GM19328 (cell line): ENCODE measurements at regions not wholly inside any gene's neighbourhood (a gene's known extent, or its start where the extent isn't known, plus 50 kb on each side); places are given as distances from the start of the nearest gene placed in this dataset.

Source experiments
- ATAC-seq: cut with Tn5 transposase; IDR thresholded peaks from one replicate; pipeline ENCODE4 v1.9.1; 2021; ENCODE audit warnings: mild to moderate bottlenecking, moderate library complexity; ENCODE audit not compliant: unreplicated experiment

DNA sequence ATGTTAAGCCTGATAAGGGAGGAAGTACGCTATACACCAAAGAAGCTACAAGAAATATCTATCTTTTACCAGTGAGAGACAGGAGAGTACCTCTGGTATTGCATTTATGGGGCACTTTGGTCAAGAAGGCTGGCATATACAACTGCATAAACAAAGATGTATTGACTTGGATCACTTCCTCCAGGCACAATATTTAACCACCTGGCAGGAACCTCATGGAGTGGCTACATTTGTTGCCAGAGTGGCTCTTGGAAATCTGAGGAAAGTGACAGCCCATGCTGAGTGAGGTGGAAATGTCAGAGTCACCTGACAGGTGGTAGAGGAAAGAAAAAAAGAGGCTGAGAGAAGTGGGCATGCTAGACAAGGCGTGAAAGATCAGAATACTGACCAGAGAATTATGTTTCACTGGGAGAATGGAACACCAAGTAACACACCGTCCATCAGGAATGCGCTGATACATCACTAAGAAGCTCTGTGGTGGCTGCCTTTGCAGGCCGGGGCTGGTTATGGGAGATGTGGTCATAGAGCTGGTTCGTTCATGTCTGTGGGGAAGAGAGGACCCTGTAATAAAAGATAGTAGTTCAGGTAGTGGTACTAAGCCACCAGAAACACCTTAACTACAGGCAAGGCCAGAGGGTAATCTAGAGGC is 61.4 kb upstream of the UFL1 start:
- ATAC-seq: no peak

DNA sequence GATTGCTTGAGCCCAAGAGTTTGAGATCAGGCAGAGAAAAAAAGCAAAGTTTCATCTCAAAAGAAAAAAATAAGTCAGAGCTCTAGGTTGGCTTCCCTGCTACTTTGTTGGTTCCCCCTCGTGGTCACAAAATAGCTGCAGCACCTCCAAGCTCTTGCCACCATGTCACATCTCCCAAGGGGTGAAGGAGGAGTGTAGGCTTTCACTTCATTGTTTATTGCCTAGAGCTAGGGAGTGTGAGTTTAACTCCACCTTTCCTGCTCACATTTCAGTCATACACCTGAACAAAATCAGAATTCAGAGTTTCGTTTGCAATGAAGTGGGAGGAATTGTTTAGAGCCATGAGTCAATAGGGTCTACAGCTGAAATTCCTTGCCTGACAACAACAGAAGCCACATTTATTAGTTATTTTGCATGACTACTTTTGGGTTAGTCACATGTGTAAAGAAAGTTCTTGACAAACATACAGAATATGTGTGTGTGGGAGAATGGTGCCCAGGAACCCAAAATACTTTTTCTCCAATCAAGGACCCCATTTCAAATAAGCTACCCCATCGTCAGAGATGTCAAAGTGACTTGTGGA is 56.2 kb upstream of the UFL1 start:
- no peak for ATAC-seq

DNA sequence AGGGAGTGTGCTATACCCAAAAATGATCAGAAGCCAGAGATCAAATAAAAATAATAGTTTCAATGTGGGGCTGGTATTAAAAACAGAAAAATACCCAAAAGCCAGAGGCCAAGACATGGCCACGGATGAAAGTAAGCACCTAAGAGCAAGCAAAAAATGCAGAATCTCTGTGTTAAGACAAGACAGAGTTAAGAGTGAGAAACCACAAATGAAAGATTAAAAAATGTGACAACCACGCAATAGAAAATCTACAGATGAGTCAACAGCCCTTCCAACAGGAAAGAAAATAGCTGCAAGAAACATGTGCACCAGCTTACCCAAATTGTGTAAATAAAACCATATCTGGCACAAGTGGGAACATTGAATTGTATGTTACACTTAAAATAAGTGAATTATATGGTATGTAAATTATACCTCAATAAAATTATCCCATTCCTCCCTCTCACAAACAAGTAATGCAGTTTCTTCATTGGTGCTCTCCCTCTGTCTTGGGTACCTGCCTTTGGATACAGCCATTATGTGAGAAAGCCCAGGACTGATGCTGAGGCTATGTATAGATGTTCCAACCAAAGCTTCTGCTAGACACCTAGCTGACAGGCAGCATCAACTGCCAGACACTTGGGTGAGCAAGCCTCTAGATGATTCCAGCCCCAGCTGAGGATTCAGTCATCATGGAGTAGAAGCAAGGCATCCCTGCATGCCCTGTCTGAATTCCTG is 55.3 kb upstream of the UFL1 start:
- peak; percentile 53 for ATAC-seq

DNA sequence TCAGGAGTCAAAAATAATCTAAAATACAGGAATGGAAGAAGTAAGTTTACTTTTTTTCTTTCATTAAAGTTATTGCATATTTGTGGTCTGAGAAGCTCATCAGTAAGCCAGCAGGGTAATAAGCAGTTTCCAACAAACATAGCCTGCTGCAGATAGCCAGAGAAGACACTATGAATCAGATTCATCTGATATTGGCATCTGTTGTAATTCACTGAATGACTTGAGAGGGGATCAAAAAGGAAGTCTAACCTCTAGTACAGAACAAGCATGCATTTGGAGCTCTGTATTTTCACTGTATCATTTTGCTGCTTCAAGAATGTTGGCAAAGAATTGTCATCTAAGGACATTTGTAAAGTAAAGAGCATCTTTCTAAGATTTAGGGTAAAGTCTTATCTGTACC is 53.8 kb upstream of the UFL1 start:
- ATAC-seq: no peak

DNA sequence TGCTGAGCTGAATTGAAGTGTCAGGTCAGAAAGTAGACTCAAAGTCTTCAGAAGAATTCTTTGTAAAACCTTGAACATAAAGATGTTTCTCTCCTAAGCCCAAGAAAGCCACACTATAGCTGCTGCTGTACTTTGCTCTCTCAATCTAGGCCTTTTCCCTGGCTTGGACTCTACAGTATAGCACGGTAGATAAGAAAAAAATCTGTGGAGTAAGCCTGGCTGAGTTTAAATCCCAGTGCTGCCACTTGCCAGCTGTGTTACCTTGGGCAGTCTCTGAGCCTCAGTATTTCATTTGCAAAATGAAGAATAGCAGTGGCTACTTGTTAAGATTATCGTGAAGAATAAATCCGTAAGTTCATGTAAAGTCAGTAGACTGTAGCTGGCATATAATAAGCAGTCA is 53.3 kb upstream of the UFL1 start:
- ATAC-seq: no peak

DNA sequence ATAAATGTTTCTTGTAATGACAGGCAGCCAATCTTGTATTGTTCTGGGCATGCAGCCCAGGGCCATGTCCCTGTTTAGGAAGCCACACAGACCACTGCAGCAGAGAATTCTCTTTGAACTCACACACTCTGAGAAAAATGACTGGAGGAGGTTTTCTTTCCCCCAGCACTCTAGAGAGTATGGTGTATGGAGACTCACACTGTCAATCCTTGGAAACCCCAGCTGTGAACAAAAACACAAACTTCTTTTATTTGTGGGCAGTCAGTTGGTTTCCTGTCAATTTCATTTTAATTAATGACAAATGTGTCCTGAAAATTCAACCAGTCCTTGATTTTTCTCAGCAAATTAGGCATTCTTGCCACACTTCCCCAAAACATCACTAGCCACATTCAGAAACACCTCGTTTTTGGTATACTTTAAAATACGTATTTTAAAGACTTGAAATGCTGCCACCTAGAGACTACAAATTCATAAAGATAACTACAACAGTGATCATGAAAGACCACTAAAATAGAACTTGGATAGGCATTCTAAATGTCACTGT is 52.9 kb upstream of the UFL1 start:
- ATAC-seq: no peak

DNA sequence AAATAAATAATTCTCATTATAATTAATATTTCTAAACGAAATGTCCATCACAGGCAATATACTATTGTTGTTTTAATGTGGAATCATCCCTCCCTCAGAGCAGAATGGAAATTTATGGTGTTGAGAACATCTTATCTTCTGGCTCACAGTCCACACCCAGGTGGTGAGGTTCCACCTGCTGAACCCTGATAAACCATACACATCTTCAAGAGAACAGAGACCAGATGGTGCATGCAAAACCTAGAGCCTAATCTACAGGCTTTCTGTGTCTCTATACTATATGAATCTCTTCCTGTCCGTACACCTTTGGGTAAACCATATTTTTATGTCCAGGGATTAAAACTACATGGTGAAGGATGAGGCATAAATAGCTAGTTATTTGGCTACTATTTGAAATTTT is 52.3 kb upstream of the UFL1 start:
- no peak for ATAC-seq

DNA sequence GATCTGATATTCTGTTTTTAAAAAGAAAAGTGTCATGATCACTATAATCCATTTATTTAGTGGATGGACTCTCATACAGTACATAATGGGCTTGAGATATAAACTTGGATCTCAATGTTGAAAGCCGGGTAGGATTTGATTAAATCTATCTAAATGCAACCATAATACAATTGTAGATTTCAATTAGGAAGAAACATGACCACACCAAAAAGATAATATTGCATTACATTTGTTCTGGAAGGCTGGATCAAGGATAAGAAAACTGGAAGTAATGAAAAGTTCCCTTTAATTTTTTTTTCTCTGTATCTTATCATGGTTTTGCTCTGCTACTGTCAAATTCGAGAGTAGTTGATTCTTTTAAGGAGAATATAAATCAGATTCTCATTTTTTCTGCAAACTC is 51.3 kb upstream of the UFL1 start:
- ATAC-seq: no peak
